ENCODE measurements at regions not wholly inside any gene's neighbourhood (a gene's known extent, or its start where the extent isn't known, plus 50 kb on each side); places are given as distances from the start of the nearest gene placed in this dataset.

- no peak for TF ChIP-seq CTCF (IDR thresholded peaks at IDR 0.05)
- no peak overlapping the region for H2AFZ ChIP-seq
- H3K9ac ChIP-seq, result no peak overlapping the region
- no peak overlapping the region for H3K27ac ChIP-seq
- no peaks in the 10 kb centered on the region for H3K79me2 ChIP-seq
- no peak overlapping the region for H3K4me3 ChIP-seq (ENCODE audit: low read depth, low read length)
- H3K4me1 ChIP-seq, result no peaks in the 10 kb centered on the region
- no peaks in the 10 kb centered on the region for H3K9me3 ChIP-seq (ENCODE audit: control insufficient read depth, low read length)
- no peaks in the 10 kb centered on the region for H3K27me3 ChIP-seq (ENCODE audit: control insufficient read depth, insufficient read depth, low read length)
- H3K36me3 ChIP-seq (ENCODE audit: control insufficient read depth, insufficient read depth, low read length), result no peaks in the 10 kb centered on the region
- H3K4me2 ChIP-seq (ENCODE audit: low read length), result no peak overlapping the region
These were observed 486.4 kb upstream of the DAB1 start for GRCh38 chr1:57910305-57910704.

- no peak overlapping the region for H3K27ac ChIP-seq
- no peak overlapping the region for H3K4me2 ChIP-seq (ENCODE audit: low read length)
- no peak overlapping the region for H3K9ac ChIP-seq
- H2AFZ ChIP-seq, result no peak overlapping the region
- no peak for TF ChIP-seq CTCF (IDR thresholded peaks at IDR 0.05)
- no peaks in the 10 kb centered on the region for H3K4me1 ChIP-seq
- no peaks in the 10 kb centered on the region for H3K9me3 ChIP-seq (ENCODE audit: control insufficient read depth, low read length)
- H3K36me3 ChIP-seq (ENCODE audit: control insufficient read depth, insufficient read depth, low read length), result no peaks in the 10 kb centered on the region
- H3K27me3 ChIP-seq (ENCODE audit: control insufficient read depth, insufficient read depth, low read length), result no peaks in the 10 kb centered on the region
- no peak overlapping the region for H3K4me3 ChIP-seq (ENCODE audit: low read depth, low read length)
- H3K79me2 ChIP-seq, result no peaks in the 10 kb centered on the region
These were observed 484.5 kb upstream of the DAB1 start for GRCh38 chr1:57908147-57908890.

GRCh38 chr1:57901208-57901919 is 477.5 kb upstream of the DAB1 start:
- Histone ChIP-seq H3K4me2 (ENCODE audit: low read length) (no peak overlapping the region), H3K9me3 (ENCODE audit: control insufficient read depth, low read length) (no peaks in the 10 kb centered on the region), H3K27ac (no peak overlapping the region), H2AFZ (no peak overlapping the region), H3K4me3 (ENCODE audit: low read depth, low read length) (no peak overlapping the region), H3K36me3 (ENCODE audit: control insufficient read depth, insufficient read depth, low read length) (no peaks in the 10 kb centered on the region), H3K79me2 (no peaks in the 10 kb centered on the region), H3K27me3 (ENCODE audit: control insufficient read depth, insufficient read depth, low read length) (no peaks in the 10 kb centered on the region), H3K9ac (no peak overlapping the region), H3K4me1 (no peaks in the 10 kb centered on the region)
- no peak for TF ChIP-seq CTCF (IDR thresholded peaks at IDR 0.05)

DNA sequence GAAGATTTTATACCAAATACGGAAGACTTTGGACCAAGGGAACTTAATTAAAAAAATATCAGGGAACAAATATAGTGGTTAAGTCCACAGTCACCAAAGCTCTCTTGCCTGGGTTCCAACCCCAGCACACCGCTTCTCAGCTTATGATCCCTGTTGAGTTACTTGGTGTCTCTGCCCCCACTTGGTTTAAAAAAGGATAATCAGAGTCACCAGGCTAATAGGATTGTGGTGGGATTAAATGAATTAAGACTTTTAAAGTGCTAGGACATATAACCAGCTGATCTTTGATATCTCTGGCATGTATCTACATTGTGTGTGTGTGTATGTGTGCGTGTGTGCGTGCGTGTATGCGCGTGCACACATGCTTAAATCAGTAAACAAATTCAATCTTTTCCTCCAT is 474.7 kb upstream of the DAB1 start:
- TF ChIP-seq CTCF (IDR thresholded peaks at IDR 0.05), result no peak
- Histone ChIP-seq H3K36me3 (ENCODE audit: control insufficient read depth, insufficient read depth, low read length) (no peaks in the 10 kb centered on the region), H3K9ac (no peak overlapping the region), H3K4me2 (ENCODE audit: low read length) (no peak overlapping the region), H2AFZ (no peak overlapping the region), H3K4me3 (ENCODE audit: low read depth, low read length) (no peak overlapping the region), H3K27ac (no peak overlapping the region), H3K79me2 (no peaks in the 10 kb centered on the region), H3K27me3 (ENCODE audit: control insufficient read depth, insufficient read depth, low read length) (no peaks in the 10 kb centered on the region), H3K4me1 (no peaks in the 10 kb centered on the region), H3K9me3 (ENCODE audit: control insufficient read depth, low read length) (no peaks in the 10 kb centered on the region)

Data from parathyroid adenoma (tissue), 2 donors.